ENCODE measurements at regions not wholly inside any gene's neighbourhood (a gene's known extent, or its start where the extent isn't known, plus 50 kb on each side); places are given as distances from the start of the nearest gene placed in this dataset.
"Not testable (repeated sequence)": the region's sequence is repeated elsewhere in the genome, so short reads cannot be mapped to it uniquely, and the experiment has no call there.

DNA sequence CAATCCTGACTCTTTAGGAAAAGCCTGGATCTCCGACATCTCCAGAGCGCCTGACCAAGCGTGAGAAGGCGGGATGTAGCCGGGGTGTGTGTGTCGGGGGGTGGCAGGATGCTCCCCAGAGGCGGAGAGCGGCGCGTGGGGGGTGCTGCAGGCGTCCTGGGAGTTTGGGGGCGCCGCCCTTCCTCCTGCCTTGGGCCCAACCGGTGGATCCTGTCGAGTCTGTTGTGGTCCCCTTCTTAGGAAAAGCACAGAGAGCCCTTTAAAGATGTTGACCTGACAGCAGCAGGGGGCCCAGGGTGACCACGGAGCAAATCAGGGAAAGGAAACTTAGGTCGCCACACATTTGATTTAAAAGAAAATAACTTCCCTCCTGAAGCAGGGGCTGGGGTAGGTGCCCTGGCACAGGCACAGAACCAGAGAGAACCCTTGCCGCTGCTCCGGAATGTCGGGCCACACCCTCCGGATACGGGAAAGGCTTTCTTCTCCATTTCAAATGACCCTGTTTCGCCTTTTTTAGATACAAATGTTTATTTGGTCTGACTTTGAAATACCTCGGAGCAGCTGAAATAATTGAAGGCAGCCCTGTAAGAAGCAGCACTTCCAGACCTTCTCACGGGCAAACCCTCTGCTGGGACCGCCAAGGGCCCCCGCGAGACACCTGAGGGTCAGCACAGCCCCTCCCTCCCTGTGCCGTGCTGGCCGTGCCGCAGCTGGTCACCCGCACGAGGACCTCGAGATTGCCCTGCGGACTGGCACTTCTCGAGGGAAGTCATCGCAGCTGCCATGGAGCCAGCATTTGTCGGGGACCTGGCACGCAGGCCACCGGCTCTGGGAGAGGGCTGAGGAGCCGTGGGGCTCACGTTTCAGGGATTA is 102.9 kb upstream of the KLF13 start:
- Histone ChIP-seq H3K4me3 (ENCODE audit: low read depth, low read length, poor library complexity, severe bottlenecking) (no peak overlapping the region), H2AFZ (ENCODE audit: low read length) (no peak overlapping the region), H3K9me3 (ENCODE audit: low read length) (peaks cover 14% of the 10 kb centered on the region), H3K9me2 (ENCODE audit: insufficient read depth, low read length) (no peaks in the 10 kb centered on the region), H3K79me2 (ENCODE audit: insufficient read depth, low read depth, low read length) (peaks cover 31% of the 10 kb centered on the region), H3K4me2 (ENCODE audit: low read length) (no peak overlapping the region), H3K36me3 (ENCODE audit: insufficient read depth, low read length) (peaks cover 58% of the 10 kb centered on the region), H4K20me1 (ENCODE audit: insufficient read depth, low read length) (no peaks in the 10 kb centered on the region), H3K27ac (ENCODE audit: low read depth, low read length, poor library complexity, severe bottlenecking) (no peak overlapping the region), H3K4me1 (ENCODE audit: insufficient read depth, low read length, poor library complexity, severe bottlenecking) (peaks cover 59% of the 10 kb centered on the region)
- DNase-seq (ENCODE audit: low spot score), result no peak
- intact Hi-C loops (cut with micrococcal nuclease; ENCODE audit: unreplicated experiment), result no loop called here
- no TSS peak for BruUV-seq (replicated peaks)
- no peak for TF ChIP-seq EZH2phosphoT487 (IDR thresholded peaks at IDR 0.05; ENCODE audit: borderline replicate concordance, low read depth, low read length)
- TF ChIP-seq, protein P1, sequence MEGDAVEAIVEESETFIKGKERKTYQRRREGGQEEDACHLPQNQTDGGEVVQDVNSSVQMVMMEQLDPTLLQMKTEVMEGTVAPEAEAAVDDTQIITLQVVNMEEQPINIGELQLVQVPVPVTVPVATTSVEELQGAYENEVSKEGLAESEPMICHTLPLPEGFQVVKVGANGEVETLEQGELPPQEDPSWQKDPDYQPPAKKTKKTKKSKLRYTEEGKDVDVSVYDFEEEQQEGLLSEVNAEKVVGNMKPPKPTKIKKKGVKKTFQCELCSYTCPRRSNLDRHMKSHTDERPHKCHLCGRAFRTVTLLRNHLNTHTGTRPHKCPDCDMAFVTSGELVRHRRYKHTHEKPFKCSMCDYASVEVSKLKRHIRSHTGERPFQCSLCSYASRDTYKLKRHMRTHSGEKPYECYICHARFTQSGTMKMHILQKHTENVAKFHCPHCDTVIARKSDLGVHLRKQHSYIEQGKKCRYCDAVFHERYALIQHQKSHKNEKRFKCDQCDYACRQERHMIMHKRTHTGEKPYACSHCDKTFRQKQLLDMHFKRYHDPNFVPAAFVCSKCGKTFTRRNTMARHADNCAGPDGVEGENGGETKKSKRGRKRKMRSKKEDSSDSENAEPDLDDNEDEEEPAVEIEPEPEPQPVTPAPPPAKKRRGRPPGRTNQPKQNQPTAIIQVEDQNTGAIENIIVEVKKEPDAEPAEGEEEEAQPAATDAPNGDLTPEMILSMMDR (conservative IDR thresholded peaks at IDR 0.05; ENCODE audit: low read length), result no peak
- ChIA-PET POLR2A (interaction anchor here (1.0 kb wide), 1 partner anchor 40 kb away, joined by 4 read pairs; no protein-coding TSS in a partner anchor), CTCF (ENCODE audit: unreplicated experiment) (no interaction called here)

GRCh38 chr15:31224661-31225060 is 102.0 kb upstream of the KLF13 start:
- H3K9me2 ChIP-seq (ENCODE audit: insufficient read depth, low read length); BruUV-seq (replicated peaks); H2AFZ ChIP-seq (ENCODE audit: low read length); H3K4me3 ChIP-seq (ENCODE audit: low read depth, low read length, poor library complexity, severe bottlenecking); DNase-seq (ENCODE audit: low spot score); intact Hi-C loops (cut with micrococcal nuclease; ENCODE audit: unreplicated experiment); CTCF ChIA-PET (ENCODE audit: unreplicated experiment); POLR2A ChIA-PET; H4K20me1 ChIP-seq (ENCODE audit: insufficient read depth, low read length): not testable (repeated sequence)
- Histone ChIP-seq H3K27ac (ENCODE audit: low read depth, low read length, poor library complexity, severe bottlenecking) (peak overlapping the region; percentile 11), H3K4me1 (ENCODE audit: insufficient read depth, low read length, poor library complexity, severe bottlenecking) (peaks cover 61% of the 10 kb centered on the region), H3K9me3 (ENCODE audit: low read length) (peaks cover 14% of the 10 kb centered on the region), H3K79me2 (ENCODE audit: insufficient read depth, low read depth, low read length) (peaks cover 41% of the 10 kb centered on the region), H3K4me2 (ENCODE audit: low read length) (peak overlapping the region; percentile 41; the same call in 1 of the 2 replicates), H3K36me3 (ENCODE audit: insufficient read depth, low read length) (peaks cover 58% of the 10 kb centered on the region)

GRCh38 chr15:31225356-31225955 is 101.2 kb upstream of the KLF13 start:
- peaks cover 58% of the 10 kb centered on the region for H3K36me3 ChIP-seq (ENCODE audit: insufficient read depth, low read length)
- TF ChIP-seq, protein P1 (conservative IDR thresholded peaks at IDR 0.05; ENCODE audit: low read length), result no peak
- no peak for TF ChIP-seq EZH2phosphoT487 (IDR thresholded peaks at IDR 0.05; ENCODE audit: borderline replicate concordance, low read depth, low read length)
- no peak overlapping the region for H2AFZ ChIP-seq (ENCODE audit: low read length)
- H3K9me2 ChIP-seq (ENCODE audit: insufficient read depth, low read length), result no peaks in the 10 kb centered on the region
- peak overlapping the region; percentile 11 for H3K27ac ChIP-seq (ENCODE audit: low read depth, low read length, poor library complexity, severe bottlenecking)
- BruUV-seq (replicated peaks), result no TSS peak
- H3K9me3 ChIP-seq (ENCODE audit: low read length), result peaks cover 14% of the 10 kb centered on the region
- H3K4me3 ChIP-seq (ENCODE audit: low read depth, low read length, poor library complexity, severe bottlenecking), result no peak overlapping the region
- CTCF ChIA-PET (ENCODE audit: unreplicated experiment), result interaction anchor here (0.6 kb wide), 1 partner anchor 210 kb away, joined by 3 read pairs; no protein-coding TSS in a partner anchor
- POLR2A ChIA-PET, result interaction anchor here (1.1 to 1.3 kb wide), 3 partner anchors 38 to 234 kb away, joined by 3 to 7 read pairs (median 3); no protein-coding TSS in a partner anchor
- intact Hi-C loops (cut with micrococcal nuclease; ENCODE audit: unreplicated experiment), result no loop called here
- DNase-seq (ENCODE audit: low spot score), result no peak
- no peaks in the 10 kb centered on the region for H4K20me1 ChIP-seq (ENCODE audit: insufficient read depth, low read length)
- H3K4me1 ChIP-seq (ENCODE audit: insufficient read depth, low read length, poor library complexity, severe bottlenecking), result peaks cover 64% of the 10 kb centered on the region
- H3K4me2 ChIP-seq (ENCODE audit: low read length), result peak overlapping the region; percentile 41
- H3K79me2 ChIP-seq (ENCODE audit: insufficient read depth, low read depth, low read length), result peaks cover 42% of the 10 kb centered on the region

Data from OCI-LY7 (cell line).